Hepatic stellate cell (primary cell): ENCODE measurements at regions not wholly inside any gene's neighbourhood (a gene's known extent, or its start where the extent isn't known, plus 50 kb on each side); places are given as distances from the start of the nearest gene placed in this dataset.
"Not testable (repeated sequence)": the region's sequence is repeated elsewhere in the genome, so short reads cannot be mapped to it uniquely, and the experiment has no call there.

Source experiments
- DNase-seq: peaks from one replicate; pipeline ENCODE4 v3.0.0; 2011; ENCODE audit warnings: low spot score

DNA sequence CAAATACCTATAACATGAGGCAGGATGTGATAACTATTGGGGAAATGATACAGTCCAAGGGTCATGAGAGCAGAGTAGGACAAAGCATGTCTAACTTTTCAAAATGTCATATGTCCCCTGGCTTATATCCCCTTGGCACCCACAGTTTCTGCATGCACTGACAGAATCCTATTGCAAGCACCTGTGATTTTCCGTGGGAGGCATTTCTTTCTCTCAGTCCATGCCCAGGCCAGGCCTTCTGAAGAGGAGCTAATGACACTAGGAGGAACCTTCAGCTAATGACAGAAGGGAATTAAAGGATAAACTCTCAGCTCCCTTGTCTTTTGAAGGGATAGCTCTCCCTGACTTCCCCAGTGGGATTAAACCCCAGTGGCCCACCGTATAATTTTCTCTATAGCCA, 249.2 kb downstream of the TTC6 start:
- no peak for DNase-seq

- no peak for DNase-seq
Measured at GRCh38 chr14:37848985-37849621, 253.7 kb downstream of the TTC6 start.

- DNase-seq = no peak
Measured at GRCh38 chr14:37851054-37851453, 255.6 kb downstream of the TTC6 start.

DNA sequence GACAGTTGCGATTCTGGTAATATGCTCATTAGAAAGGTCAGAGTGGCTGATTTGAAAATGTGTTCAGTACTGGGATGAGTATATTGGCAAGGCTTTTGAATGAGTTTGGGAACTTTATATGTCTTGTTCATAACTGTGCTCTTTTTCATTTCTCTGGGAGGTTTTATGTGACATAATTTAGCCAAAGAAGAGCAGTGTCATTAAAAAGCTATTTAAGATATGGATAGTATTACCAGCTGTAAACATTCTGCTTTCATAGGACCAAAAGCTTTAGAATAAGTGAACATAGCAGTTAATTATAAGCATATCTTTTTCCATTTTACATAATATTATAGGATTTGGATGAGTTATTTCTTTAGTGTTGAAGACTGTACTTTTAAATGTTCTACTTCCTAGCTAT, 260.4 kb downstream of the TTC6 start:
- DNase-seq = no peak

- DNase-seq = no peak
Measured at GRCh38 chr14:37857774-37858266, 262.4 kb downstream of the TTC6 start.

DNA sequence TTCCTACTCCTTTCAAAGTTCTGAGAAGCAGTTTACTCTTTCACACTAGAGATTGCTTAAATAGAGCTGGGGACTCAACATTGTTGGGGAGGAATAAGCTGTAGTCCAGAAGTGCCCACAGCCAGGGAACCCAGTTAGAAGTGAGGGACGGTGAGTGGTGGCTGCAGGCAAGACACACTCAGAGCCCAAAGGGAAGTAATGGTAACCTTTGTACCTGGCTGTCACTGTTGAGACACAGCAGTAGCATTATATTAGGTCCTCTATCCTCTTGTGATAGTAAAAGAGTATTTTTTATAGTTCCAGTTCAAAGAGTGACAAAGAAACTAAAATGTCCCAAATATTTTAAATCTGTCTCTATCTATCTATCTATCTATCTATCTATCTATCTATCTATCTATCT, 263.3 kb downstream of the TTC6 start:
- DNase-seq = no peak

- no peak for DNase-seq
Measured at GRCh38 chr14:37859177-37859576, 263.7 kb downstream of the TTC6 start.

- DNase-seq = no peak
Measured at GRCh38 chr14:37862263-37862662, 266.8 kb downstream of the TTC6 start.

- DNase-seq = no peak
Measured at GRCh38 chr14:37864128-37864527, 268.7 kb downstream of the TTC6 start.

- no peak for DNase-seq
Measured at GRCh38 chr14:37864861-37865718, 269.7 kb downstream of the TTC6 start.

- no peak for DNase-seq
Measured at GRCh38 chr14:37865719-37866549, 270.5 kb downstream of the TTC6 start.

- no peak for DNase-seq
Measured at GRCh38 chr14:37869633-37870032, 274.2 kb downstream of the TTC6 start.

GRCh38 chr14:37870170-37870569, 274.7 kb downstream of the TTC6 start:
- no peak for DNase-seq

DNA sequence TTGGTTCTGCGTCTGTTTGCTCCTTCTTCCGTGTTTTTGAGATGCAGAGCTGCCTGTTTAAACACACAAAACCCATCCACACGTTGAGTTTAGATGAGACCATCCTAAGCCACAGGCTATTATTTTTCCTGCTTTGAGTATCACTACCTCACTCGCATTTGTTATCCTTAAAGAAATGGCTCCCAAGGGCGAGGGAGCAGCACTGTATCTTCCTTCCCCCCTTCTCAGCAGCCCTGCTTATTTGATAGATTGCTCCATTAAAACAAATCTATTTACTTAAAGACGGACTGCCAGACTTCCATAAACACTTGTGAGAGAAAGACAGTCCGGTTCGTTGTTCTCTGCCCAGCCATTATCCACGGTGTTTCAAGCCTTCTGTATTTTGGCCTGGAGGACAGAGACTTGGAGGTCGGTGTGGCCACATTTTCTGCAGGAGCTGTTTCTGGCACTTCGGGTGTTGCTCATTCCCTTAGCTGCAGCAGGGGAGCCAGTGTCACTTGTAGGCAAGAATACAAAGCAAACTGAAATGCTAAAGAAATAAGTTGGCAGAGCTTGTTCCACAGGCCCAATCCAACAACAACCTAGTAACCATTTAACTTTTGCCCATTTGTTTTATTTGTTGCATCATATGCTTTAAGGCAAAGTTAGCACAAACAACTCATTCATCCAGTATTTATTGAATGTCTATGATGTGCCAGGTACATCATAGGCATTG, 275.4 kb downstream of the TTC6 start:
- DNase-seq = no peak

- DNase-seq = not testable (repeated sequence)
Measured at GRCh38 chr14:37874065-37874428, 278.6 kb downstream of the TTC6 start.

GRCh38 chr14:37874429-37875109, 279.1 kb downstream of the TTC6 start:
- DNase-seq = peak; percentile 56

- no peak for DNase-seq
Measured at GRCh38 chr14:37888234-37888633, 292.8 kb downstream of the TTC6 start.

DNA sequence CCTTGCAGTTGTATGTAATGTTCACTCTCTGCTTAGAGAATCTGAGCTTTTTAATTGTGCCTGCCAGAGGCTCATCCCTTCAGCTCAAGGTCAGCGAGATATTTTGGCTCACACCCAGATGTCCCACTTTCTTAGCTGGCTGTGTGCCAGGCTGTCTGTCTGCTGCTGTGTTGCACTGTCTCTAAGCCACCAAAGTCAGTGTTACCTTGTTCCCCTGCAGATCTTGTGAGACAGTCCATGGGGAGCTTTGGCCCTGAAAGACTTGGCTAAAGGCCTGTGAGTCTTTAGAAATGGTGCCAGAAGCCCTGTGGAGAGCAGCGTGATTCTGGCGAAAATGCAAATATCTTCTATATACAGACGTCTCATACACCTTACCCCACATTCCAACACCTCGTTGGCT, 293.7 kb downstream of the TTC6 start:
- no peak for DNase-seq

- no peak for DNase-seq
Measured at GRCh38 chr14:37890095-37890494, 294.7 kb downstream of the TTC6 start.

GRCh38 chr14:37891500-37891899, 296.1 kb downstream of the TTC6 start:
- not testable (repeated sequence) for DNase-seq

DNA sequence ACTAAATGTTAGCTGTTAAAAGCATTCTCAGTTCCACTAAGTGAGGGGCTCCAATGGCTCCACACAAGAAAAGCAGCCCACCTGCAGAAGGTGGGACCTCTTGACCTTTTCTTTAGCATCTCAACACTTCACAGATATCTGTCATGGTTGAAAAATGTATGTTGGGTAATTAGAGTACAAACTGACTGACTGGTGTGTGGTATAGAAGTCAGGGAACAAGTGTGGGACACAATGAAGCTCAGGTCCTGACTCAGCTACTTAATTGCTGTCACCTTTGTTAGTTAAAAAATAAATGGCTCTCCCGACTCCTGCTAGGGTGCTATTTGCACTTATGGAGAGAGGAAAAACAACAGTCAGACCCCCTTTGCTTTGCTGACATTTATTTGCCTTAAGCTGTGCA, 299.0 kb downstream of the TTC6 start:
- no peak for DNase-seq
